Kasumi-1 (cell line): ENCODE measurements at regions not wholly inside any gene's neighbourhood (a gene's known extent, or its start where the extent isn't known, plus 50 kb on each side); places are given as distances from the start of the nearest gene placed in this dataset.
"Not testable (repeated sequence)": the region's sequence is repeated elsewhere in the genome, so short reads cannot be mapped to it uniquely, and the experiment has no call there.

Source experiments
- DNase-seq, 2 experiments: peaks; one replicate each; lab custom pipeline; 2025; lab: John Stamatoyannopoulos, UW

DNA sequence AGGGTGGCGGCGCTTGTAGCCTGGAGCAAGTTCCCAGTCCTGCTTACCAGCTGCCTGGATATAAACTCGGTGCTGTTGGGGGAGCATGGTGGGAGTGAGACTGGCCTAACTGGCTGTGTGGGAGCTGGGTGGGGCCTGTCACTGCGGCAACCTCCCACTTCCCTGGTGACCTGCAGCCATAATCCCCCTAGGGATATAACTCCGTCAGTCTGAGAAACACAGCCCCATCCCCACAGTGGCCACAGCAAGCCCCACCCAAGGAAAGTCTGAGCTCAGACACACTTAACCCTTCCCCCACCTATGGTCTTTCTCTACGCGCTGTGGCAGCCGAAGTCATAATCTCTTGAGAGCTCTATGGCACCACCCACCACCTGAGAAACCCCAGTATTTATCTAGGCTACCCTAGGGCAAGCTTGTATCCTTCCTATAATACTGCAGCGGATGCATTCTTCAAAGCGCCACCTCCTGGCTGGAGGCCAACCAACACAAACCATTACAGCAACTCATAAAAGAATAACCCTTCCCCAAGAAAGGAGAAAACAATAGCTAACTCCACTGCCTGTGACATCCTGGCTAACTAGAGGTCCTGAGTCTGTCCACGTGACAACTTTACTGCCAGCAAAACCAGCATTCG, 57.4 kb downstream of the ZNF648 start:
- DNase-seq = no peak

DNA sequence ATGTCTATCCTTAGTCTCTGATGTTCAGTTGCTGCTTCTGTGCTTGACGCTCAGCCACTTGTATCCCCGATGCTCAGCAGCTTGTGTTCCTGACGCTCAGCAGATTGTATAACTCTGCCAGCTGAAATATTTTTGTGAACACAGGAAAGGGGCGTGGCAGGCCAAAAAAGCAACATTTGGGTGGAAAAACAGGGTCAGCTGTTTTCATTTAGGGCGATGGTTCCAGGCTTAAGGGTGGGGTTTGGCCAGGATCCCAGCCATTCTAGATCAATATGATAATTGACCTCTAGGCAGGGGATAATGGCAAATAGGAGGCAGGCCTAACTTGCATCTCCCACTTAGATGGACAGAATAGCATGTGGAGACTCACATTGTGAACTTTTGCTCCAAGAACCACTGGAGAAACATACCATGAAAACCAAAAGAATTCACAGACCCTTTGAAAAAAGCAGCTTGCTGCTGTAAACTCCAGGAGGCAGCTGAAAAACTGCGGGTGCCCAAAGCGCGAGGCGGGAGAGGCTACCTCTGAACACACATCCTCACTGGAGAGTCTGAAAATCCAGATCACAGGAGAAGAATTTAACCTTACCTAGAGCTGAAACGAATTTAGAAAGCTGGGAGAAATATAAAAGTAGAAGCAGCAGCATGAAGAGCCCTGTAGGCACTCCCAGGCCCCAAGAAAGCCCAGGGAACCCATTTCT, 58.3 kb downstream of the ZNF648 start:
- no peak for DNase-seq

DNA sequence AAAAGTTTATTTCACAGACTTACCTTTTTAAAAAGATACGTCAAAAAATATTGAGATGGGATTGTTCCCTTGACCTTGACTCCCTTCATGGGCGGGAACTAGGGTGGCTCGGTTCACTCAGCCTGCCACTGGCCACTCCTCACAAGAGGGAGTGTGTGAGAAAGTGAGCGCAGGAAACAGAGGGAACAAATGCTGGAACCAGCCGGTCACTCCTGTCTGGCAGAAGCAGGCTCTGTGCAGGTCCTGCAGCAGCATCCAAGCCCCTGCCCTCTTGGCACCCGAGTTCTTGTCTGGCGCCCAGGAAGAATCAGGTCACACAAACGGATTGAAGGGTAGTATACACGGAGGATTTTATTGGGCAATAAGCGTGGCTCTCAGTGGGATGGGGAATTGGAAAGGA, 58.9 kb downstream of the ZNF648 start:
- DNase-seq = no peak

DNA sequence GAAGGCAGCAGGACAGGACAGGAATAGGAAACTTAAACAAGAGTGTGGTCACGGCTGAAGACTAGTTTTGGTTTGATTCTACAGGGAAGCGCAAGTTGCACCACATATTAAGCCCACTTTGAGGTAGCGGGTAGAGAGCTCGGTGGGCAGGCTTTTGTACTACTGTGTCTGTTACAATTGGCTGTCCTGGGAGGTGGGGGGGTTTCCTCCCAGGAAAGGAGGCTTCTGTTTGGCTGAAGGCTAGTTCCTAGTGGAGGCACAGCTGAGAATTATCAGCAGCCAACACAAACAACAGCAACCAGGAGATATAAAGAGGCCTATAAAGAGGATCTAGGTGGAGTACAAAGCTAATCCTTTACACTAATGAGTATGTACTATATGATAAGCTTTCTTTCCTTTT, 62.7 kb downstream of the ZNF648 start:
- no peak for DNase-seq

DNA sequence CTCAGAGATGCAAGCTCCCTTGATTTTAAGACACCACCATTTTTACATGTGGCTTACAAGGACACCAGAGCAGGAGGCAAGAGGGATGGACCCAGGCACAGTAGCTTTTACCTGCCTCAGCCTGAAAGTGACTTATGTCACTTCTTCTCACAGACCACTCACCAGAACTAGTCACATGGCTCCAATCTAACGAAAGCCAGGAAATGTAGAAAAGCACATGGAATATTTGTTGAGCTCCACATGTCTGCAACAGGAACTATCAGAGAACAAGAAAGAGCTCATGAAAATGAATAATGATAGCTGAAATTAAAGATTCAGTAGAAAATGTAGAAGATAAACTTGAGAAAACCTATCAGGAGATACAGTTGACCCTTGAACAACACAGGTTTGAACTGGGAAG, 69.4 kb downstream of the ZNF648 start:
- no peak for DNase-seq

DNA sequence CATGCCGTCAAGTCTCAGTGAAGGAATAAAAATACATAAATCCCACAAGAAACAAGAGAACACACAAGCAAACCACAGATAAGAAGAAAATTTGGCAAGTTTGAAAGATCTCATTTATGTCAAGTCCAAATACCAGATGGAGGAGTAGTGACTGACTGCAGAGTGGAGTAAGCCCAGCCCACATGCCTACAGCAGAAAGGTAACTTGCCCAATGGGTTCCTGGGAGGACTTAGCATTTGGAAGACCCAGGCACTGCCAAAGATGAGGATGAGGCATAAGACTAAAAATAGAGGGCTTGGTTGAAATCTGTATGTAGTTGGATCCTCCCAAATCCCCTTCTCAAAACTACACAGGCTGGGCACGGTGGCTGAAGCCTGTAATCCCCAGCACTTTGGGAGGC, 70.8 kb downstream of the ZNF648 start:
- no peak for DNase-seq

DNA sequence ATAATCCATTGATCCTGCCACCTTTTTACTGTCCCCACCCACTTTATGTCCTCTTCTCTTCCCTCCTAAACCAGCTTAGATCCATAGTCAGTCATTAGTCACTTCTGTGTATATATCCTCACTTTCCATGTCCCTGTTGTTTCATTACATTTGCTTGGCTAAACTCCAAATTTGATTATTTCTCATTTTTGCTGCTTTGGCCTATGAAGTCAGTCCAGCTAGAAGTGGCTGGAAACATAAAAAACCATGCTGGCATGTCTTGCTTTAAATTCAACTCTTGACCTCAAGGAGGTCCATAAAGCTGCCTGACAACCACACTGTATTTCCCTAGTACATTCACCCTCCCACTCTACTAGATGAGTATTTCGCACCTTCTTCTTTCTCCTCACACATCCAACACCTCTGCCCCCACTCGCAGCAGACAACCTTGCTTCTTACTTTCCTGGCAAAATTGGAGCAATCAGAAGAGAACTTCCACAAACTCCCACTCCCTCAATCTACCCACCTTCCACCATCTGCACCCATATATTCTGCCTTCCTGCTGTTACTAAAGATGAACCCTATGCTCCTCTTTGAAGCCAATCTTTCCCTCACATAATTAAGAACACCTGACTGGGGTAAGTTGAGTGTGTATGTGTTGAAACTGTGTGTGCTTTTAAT, 72.1 kb downstream of the ZNF648 start:
- DNase-seq = no peak

DNA sequence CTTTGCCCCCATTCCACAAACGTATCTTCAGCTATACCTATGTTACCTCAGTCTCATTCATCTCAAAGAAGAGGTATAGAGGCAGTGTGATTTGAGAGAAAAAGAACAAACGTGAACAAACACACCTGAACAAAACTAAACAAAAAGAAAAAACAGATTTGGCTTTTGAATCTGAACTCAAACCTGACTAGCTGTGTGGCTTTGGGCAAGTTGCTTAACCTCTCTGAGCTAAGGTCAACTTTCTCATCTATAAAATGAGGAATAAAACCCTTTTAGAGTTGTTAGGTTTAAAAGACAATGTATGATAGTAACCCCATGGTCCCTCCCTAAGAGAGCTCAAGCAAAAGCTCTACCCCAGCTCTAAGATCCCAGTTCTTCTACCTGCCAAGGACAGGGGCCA, 73.5 kb downstream of the ZNF648 start:
- DNase-seq = no peak

DNA sequence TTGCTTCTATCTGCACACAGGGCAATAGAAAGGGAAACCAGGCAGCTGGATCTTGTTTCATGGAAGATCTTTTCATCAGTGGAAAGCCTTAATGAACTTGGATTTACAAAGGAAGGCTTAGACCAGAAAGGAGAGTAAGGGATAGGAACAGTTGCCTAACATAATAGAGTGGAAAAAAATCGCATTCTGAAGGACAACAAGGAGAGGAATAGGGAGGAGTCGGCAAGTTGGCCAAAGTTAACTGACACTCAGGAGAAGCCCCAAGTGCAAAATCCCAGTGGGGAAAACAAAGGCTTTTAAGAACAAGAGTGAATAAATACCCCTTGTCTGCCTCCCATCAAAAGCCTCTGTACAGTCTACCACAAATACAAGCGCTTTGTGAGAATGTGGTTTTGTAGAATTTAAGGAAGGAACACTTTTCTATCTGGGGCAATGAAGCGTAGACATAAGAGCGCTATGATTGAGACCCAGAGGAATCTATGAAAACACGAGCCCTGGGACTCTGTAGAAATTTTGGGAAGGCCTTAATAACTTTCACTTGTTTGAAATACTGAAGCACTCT, 74.1 kb downstream of the ZNF648 start:
- no peak for DNase-seq

DNA sequence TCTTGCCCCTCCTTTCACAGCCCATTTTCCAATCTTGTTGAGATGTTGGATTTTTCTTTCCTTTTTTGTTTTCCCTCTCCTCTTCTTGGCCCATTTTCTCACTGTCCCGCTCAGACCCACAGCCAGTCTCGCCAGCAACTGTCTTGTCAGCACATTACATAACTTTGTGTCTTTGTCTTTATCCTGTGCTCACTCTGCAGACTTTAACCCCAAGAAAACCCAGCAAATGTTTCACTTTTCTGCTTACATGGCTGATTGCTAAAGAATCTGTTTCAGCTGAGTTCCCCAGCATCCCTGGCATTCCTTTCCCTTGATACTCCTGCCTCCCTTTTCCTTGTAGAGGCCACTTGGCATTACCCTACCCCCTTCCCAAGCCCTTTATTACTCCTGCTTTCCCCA, 74.6 kb downstream of the ZNF648 start:
- DNase-seq = no peak

DNA sequence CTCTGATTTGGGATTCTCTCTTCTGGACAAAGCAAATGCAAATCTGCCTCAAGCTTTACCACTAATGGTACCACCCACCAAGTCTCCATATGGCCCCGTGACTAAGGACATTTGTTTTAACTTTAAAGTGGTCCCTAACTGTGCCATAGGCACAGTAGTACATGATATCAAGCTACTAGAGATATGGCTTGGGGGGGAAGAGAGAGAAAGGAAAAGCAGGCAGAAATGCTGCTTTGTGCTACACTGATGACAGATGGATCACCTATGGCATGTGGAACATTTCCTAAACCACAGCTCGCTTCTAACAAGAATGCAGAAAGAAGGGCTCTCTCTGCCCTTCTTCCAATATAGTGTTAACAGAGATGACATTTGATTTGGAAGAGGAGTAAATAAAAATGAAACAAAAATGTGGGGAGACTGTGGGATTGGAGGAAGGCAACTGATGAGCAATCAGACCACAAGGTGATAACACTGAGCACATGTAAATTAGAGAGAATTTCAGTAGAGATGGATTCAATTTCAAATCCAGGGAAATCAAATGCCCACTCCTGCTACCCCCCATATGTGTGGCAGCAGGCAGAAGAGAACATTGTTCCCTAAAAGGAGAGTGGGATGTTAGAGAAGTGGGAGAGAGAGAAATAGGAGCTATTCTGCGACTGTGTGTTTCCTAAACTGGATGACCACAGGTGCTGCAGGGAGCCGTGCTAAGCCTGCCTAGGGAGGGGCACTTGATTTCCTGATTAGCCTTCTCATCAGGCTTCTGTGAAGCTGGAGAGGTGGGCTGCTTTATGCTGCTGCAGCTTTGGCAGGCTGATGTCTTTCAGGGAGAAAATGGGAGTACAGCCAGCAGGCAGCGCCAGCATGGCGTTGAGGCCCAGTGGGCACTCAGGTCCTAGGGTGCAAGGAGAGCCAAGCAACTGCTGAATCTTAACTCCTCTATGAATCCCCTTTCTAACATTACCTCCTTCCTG, 75.3 kb downstream of the ZNF648 start:
- no peak for DNase-seq

DNA sequence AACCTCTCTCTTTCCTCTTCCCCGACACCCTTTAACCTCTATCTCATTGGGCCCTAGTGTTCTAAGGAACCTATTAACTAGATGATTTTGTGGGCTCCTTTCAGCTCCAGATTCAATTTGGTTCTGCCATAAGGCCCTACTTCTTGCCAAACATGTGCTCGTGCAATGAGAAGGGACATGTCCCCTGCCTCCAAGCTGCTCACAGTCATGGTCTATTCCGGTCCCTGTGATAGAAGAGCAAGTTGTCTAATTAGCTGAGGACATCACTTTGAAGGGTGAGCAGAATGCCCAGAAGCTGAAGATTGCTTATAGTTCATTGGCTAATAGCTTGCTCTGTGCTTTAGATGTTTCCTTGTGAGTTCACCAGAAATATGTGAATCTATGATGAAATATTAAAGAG, 76.2 kb downstream of the ZNF648 start:
- DNase-seq = no peak

DNA sequence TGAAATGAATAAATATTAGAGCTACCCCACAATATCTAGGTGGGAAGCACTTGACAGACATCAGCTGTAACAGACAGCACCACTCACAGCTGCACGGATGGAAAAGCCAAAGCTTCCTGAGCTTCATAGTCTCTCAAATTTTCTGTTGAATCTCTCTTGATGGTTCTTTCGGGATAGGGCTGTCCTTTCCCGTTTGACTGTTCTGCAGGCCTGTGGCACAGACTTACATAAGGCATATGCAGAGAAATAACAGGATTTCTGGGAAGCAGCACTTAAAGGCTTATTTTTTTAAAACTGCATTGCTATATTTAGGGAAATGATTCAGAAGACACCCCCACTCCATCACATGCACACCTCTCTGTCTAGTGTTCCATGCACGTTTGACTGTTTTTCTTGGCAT, 77.5 kb downstream of the ZNF648 start:
- DNase-seq = no peak

DNA sequence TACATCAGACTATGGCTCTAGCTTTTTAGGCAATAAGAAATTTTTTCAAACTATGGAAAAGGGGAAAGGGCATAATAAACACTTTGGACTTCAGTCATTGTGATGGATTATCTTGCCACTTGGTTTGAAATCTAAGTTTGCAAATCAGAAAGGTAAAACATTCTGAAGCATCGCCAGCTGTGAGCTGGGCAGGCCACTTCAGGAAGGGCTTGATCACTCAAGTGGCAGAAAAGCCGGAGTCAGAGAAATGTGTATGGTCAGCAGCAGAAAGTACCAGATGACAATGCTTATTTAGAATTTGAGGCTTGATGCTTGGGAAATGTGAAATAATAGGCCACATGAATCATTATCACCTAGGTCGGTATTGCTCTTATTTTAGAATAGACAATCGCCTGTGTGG, 79.7 kb downstream of the ZNF648 start:
- DNase-seq = no peak

DNA sequence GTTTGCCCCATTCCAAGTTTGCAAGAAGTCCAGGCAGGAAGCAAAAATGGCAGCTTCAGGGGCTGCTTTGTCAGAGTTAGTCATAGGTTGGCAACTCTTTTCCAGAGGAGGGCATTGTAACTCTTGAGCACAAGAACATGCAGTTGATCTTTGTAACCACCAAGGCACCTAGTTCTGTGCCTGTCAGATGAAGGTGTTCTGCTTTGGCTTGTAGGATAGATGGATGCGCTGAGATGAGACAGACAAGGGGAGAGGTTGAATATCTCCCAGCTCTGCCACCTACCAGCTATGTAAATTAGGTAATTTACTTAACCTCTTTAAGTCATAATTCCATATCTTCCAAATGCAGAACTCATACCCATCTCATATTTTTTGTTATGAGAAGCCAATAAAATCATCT, 89.3 kb downstream of the ZNF648 start:
- no peak for DNase-seq

DNA sequence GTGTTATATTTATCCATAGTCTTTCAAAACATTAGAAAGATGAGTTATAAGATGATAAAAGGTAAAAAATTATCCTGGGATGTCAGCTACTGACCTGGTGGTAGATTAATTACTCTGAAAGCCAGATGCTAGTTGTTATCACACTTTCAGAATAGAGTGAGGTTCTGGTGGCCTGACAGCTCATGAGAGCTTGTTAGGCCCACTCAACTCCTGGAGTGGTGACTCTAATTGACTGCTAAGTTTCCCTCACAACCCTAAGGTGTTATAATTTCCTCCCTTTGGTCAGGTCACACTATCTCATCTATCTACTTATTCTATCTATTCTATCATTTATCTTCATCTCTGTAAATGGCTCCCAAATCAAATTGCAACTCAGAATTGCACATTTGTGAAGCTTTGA, 90.1 kb downstream of the ZNF648 start:
- DNase-seq = no peak

DNA sequence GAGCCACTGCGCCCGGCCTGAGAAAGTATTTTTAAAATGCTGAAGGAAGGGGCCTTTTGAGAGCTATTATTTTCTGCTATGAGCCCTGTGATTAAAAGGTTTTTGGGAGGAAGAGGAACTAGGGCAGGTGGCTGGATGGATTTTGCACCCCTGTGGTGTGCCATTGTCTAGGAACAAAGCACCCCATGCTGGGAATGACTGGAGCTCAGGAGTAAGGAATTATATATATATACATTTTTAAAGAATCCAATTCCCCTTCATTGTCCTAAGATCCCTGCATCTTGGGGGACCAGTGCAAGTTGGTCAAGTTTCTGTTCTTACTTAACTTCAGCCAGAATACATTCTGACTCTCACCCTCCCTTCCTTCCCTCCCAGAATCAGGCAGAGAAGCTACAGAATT, 91.6 kb downstream of the ZNF648 start:
- no peak for DNase-seq

DNA sequence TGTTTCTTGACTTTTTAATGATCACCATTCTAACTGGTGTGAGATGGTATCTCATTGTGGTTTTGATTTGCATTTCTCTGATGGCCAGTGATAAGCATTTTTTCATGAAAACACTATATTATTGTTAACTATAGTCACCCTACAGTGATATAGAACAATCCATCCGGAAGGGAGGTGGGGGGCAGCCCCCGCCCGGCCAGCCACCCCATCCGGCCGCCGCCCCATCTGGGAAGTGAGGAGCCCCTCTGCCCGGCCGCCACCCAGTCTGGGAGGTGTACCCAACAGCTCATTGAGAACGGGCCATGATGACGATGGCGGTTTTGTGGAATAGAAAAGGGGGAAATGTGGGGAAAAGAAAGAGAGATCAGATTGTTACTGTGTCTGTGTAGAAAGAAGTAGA, 106.8 kb downstream of the ZNF648 start:
- not testable (repeated sequence) for DNase-seq

DNA sequence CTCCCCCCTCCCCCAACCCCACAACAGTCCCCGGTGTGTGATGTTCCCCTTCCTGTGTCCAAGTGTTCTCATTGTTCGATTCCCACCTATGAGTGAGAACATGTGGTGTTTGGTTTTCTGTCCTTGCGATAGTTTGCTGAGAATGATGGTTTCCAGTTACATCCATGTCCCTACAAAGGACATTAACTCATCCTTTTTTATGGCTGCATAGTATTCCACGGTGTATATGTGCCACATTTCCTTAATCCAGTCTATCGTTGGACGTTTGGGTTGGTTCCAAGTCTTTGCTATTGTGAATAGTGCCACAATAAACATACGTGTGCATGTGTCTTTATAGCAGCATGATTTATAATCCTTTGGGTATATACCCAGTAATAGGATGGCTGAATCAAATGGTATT, 107.3 kb downstream of the ZNF648 start:
- DNase-seq = not testable (repeated sequence)

DNA sequence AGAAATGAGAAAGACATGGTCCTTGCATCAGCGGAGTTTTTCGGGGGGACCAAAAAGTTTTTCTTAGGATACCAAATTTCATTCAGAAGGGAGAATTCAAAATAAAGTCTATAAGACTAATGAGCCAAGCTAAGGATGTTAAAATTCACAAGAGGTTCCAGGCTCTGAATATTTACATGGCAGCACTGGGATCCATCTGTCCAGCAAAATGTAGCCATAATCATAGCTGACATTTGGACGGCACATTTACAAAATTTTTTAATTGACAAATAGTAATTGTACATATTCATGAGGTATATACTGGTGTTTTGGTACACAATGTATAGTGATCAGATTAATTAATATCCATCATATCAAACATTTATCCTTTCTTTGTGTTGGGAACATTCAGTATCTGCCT, 107.9 kb downstream of the ZNF648 start:
- DNase-seq = no peak

DNA sequence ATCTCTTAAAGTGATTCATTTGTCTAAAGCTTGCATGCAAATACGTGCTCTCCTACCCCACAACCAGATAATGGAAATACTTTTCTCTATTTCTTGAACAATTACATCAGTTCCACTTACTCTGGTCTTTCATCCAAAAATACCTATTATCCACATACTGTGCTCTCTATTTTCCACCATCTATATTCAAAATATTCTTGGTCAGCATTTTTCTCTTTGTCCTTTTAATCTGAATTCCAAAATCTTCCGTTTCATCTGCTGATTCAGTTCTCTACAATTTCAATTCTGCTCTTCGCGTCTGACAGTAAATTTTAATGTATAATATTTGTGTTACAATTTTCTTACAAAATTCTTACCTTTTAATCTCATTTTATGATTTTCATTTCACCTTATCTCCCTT, 110.3 kb downstream of the ZNF648 start:
- DNase-seq = no peak

DNA sequence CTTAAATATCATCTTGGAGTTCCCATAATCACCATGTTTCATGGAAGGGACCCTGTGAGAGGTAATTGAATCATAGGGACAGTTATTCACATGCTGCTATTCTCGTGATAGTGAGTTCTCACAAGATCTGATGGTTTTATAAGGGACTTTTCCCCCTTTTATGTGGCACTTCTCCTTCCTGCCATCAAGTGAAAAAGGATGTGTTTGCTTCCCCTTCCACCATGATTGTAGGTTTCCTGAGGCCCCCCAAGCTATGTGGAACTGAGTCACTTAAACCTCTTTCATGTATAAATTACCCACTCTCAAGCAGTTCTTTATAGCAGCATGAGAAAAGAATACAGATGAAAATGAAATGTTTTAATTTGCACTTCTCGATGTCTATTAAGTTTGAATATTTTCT, 112.0 kb downstream of the ZNF648 start:
- no peak for DNase-seq
